OCI-LY3 (cell line): ENCODE measurements at regions not wholly inside any gene's neighbourhood (a gene's known extent, or its start where the extent isn't known, plus 50 kb on each side); places are given as distances from the start of the nearest gene placed in this dataset.

Source experiments
- CTCF ChIP-seq: fragments of 200-600, 300-600 bp; sonication (generic); IDR thresholded peaks from 2 replicates; pipeline ENCODE4 v1.5.1; 2014; ENCODE audit warnings: antibody characterized with exemption, low read length, low read depth
- EZH2phosphoT487 ChIP-seq: fragments of 200-600 bp; shearing (Covaris generic); IDR thresholded peaks from 2 replicates; pipeline ENCODE4 v1.6.1; 2018; ENCODE audit warnings: antibody characterized with exemption, mixed run types, low read depth

DNA sequence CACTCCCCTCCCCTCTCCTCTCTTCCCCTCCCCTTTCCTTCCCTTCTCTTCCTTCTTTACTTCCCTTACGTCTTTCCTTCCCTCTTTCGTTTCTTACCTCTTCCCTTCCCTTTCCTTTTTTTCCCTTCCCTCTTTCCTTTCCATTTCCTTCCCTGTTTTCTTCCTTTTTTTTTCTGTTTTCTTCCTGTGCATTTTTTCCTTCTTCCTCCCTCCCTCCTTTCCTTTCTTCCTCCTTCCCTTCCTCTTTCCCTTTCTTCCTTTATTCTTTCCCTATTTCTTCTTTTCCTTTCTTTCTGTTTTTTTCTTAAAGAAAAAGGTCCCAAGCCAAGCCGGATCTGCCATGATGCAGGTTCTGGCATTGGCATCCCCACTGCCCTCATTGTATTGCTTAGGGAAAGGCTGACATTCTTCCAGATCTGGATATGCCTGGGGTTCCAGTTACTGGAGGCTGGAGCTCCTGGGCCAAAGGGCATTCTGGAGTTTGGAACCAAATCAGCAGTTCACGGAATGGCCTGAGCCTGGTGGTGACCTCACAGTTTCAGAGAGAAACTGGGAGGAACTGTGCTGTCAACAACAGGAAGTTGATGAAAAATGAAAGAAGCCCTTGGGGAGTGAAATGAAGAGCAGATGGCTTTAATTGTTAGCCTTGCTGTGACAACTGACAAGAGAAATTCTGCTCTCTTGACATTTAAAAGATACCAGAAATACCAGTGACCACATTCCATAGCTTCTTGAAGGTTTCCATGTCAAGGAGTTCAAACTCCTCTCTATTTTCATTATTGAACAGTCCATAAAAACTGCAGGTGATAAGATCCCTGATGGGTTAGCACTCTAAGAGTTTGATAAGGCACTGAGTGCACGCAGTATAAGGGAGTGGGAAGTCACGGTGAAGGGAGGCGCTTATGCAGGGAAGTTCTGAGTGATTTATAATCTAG is 622.1 kb downstream of the SPRY1 start:
- TF ChIP-seq CTCF, result no peak
- TF ChIP-seq EZH2phosphoT487, result no peak
